GM12878 (cell line): ENCODE measurements at regions not wholly inside any gene's neighbourhood (a gene's known extent, or its start where the extent isn't known, plus 50 kb on each side); places are given as distances from the start of the nearest gene placed in this dataset.

Experiments
- ATF2 ChIP-seq: IDR thresholded peaks from 2 replicates; pipeline ENCODE4 v1.6.1; 2012; ENCODE audit warnings: low read length, inconsistent platforms
- CHD2 ChIP-seq: IDR thresholded peaks from 2 replicates; pipeline ENCODE4 v1.6.1; 2011; ENCODE audit warnings: low read depth, low read length, improper control_type of control experiment, borderline replicate concordance
- CTCF ChIP-seq, 3 experiments: IDR thresholded peaks in 2 of 3; conservative IDR thresholded peaks in 1 of 3; 2 replicates each; pipeline ENCODE4 v1.5.1; 2011; ENCODE audit warnings: low read depth in 3 of 3, low read length in 3 of 3, mild to moderate bottlenecking in 3 of 3, control low read depth in 2 of 3, moderate library complexity in 2 of 3, inconsistent platforms in 1 of 3, mixed read lengths in 1 of 3; ENCODE audit not compliant: control insufficient read depth in 2 of 3, insufficient read depth in 1 of 3; ENCODE audit errors: extremely low read depth in 1 of 3
- KLF5 ChIP-seq: fragments of 450-650 bp; IDR thresholded peaks from 2 replicates; pipeline ENCODE4 v1.6.1; 2014; ENCODE audit warnings: mild to moderate bottlenecking; ENCODE audit not compliant: partially characterized antibody
- POLR2A ChIP-seq: IDR thresholded peaks from 2 replicates; pipeline ENCODE4 v1.6.1; 2011; ENCODE audit warnings: low read depth, mild to moderate bottlenecking, low read length
- POLR2AphosphoS5 ChIP-seq: IDR thresholded peaks from 2 replicates; pipeline ENCODE4 v1.6.1; 2011; ENCODE audit warnings: mild to moderate bottlenecking, low read length, inconsistent platforms

- no peak for TF ChIP-seq POLR2A
- no peak for TF ChIP-seq POLR2AphosphoS5
- TF ChIP-seq CHD2, result no peak
- TF ChIP-seq ATF2, result no peak
- TF ChIP-seq KLF5, result no peak
- no peak for TF ChIP-seq CTCF (IDR thresholded peaks at IDR 0.05 in 2 of 3, conservative IDR thresholded peaks at IDR 0.05 in 1 of 3; ENCODE audit: control insufficient read depth in 2 of 3, extremely low read depth in 1 of 3, insufficient read depth in 1 of 3, low read depth in 3 of 3, low read length in 3 of 3)
Observed at GRCh38 chr6:167647306-167647705, 179.4 kb upstream of the AFDN start.
